ENCODE measurements at regions not wholly inside any gene's neighbourhood (a gene's known extent, or its start where the extent isn't known, plus 50 kb on each side); places are given as distances from the start of the nearest gene placed in this dataset.

DNA sequence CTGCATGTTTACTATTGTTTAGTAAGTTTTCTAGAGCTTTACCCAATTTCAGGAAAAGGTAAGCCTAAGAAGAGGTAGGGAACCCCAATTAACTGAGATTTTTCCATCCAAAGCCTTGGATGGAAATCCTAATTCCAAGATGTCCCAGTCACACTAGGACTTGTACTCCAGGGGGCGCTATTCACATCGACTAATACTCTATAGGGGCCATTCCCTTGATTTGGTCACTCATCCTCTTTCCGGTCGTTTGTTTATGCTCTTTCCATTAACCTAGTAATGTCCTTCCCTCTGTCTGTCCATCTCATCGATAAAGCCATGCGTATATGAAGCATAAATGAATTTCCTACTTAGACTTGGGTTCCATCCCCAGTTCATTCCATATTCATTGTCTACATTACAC is 80.8 kb upstream of the FUCA2 start:
- FAIRE-seq: no peak

DNA sequence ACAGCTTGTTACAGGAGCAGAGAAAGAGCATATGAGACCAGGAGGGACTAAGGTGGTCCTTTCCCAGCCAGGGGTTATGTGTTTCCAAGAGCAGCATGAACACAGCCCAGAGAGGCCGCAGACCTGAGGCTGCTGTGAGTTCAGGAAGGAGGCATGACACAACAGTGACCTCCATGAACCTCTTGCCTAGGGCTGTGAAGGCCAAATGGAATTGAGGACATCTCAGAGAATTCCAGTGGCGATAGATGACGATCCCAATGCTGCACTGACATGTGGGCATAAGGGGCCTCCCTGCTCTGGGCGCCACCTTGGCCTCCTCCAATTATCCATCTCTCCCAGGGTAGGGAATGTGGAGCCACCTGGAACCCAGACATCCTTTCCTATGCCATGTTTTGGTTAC is 79.9 kb upstream of the FUCA2 start:
- FAIRE-seq: no peak

DNA sequence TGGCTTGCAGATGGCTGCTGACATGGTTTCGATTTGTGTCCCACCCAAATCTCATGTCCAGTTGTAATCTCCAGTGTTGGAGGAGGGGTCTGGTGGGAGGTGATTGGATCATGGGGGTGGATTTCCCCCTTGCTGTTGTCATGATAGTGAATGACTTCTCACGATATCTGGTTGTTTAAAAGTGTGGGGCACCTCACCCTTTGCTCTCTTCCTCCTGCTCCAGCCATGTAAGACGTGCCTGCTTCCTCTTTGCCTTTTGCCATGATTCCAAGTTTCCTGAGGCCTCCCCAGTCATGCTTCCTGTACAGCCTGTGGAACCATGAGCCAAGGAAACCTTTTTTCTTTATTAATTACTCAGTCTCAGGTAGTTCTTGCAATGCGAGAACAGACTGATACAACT is 77.6 kb upstream of the FUCA2 start:
- no peak for FAIRE-seq

DNA sequence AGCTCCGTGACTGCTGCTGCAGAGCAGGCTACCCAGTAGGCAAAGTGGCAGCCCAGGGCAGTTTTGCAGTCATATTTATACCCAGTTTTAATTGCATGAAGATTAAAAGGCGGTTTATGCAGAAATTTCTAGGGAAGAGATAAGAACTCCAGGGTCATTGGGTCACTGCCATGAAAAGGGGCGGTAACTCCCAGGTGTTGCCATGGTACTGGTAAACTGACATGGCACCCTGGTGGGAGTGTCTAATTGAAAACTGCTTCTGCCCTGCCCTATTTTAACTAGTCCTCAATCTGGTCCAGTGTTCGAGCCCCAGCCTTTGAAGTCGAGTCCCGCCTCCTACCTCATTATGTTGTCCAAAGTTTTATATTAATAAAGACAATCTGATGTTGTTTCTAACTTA is 75.0 kb upstream of the FUCA2 start:
- no peak for FAIRE-seq

DNA sequence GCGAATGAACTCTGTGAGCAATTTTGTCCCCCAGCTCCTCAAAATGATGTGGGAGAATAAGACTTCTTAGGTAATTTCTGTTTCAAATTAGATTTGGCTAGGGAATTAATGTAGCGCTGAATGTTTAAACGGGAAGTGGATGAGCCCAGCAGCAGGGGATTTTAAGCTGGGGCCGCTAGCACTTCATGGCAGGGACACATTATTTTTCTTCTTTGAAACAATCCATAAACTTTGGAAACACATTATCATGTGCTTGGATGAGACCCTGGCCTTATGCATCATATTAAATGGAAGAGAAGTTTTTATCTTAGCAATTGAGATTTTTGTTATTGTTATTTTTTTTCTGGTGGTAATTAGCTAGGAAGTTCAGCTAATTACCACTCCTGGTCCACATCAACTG is 74.2 kb upstream of the FUCA2 start:
- FAIRE-seq: no peak

DNA sequence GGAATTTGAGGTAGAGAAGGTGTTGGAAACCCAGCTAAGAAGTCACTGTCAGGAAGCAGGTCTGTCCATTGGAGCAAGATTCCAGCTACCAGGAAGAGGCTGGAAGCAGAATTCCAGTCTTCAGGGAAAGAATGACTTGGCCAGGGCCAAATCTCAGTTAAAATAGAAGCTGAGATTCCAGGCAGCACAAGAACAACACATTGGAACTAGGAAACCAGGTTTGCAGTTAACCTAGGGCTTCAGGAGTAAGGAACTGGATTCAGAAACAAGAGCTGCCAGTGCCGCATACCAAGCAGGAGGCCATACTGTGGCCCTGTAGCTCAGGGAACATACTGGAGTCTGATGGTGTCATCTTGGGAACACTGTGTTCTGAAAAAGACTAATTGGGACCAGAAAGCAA is 73.7 kb upstream of the FUCA2 start:
- FAIRE-seq: no peak

DNA sequence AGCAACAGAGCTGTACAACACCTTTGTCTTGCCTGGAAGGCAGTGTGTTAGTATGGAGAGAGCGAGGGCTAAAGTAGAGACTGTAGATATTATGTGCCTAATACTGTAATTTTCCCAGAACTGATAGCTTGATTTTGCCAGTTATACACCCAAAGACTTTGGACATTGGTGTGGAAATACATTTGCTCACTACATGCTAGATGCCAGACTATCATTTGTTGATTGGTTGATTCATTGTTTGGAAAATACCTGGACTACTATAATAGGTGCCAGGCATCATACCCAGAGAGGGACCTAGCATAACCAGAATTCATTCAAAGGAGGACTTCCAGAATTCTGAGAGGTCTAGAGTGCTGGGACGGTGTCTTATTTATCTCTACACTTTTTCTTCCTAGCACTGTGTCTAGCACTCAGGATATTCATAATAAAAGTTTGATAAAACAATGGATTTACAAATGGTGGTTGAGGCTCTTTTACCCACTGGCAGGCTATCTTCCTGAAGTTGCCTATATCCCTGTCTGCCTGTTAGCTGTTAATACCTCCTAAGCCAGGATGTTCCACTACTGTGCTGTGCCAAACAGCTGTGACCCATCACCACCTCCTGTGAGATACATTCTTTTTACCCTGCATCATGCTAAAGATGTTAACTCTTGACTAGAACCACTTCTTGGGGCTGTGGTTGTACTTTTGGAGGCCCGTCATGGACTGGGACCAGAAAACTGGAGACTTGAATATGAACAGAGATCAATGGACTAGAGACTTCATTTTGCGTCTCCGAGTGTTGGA is 72.2 kb upstream of the FUCA2 start:
- FAIRE-seq: no peak

DNA sequence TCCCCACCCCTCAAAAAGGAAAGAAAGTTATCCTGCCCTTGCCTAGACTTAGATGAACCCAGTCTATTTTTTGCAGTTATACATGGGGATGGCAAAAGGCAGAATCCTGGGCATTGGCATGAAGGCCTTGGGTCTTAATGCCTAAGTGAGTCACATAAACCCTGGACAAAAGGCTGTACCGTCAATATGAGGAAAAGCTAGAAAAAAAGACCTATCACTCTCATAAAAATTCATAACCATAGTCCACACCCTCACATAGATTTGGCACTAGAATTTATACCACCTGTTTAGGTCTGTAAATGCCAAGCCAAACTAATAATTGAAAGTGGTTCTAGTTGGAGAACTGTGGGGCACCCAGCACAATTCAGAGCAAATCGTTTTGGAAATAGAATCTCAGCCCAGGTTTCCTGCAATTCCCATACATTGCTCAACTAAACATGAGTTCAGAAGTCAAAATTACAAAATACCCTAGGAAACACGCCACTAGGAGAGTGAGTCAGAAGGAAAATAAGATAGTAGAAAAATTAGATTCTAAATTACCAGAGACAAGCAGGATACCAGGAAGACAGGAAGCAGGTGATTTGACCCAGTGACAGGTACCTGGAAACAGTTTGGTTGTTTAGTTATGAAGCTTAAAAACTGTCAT is 70.4 kb upstream of the FUCA2 start:
- FAIRE-seq: no peak

DNA sequence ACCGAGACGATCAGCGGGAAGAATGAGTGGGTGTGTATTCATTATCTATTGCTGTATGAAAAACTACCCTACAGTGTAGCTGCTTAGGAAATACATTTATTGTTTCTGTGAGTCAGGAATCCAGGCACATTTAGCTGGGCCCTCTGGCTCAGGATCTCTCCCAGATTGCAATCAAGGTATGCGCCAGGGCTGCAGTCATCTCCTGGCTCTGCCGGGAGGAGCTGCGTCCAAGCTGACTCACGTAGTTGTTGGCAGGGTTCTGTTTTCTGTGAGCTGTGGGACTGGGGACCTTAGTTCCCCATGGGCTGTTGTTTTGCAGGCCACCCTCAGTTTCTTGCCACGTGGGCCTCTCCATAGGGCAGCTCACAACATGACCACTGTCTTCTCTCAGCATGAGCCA is 68.2 kb upstream of the FUCA2 start:
- no peak for FAIRE-seq

DNA sequence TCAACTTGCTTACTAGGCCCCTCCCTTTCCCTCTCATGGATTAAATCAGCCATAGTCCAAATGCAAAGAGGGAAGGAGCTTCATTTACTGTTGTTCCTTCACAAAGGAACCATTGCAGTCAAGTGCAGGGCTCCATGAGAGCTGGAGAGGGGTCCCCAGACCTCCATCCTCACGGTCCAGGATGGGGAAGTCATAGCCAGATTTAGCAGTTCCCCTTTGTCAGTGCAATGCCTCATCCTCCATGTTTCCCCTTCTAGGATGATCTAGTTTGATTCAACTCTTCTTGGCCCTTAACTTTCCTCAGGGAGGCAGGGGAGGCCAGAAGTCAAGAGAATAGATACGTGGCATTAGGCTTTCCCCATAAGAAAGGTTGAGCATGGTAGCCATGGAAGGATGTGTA is 66.5 kb upstream of the FUCA2 start:
- no peak for FAIRE-seq

DNA sequence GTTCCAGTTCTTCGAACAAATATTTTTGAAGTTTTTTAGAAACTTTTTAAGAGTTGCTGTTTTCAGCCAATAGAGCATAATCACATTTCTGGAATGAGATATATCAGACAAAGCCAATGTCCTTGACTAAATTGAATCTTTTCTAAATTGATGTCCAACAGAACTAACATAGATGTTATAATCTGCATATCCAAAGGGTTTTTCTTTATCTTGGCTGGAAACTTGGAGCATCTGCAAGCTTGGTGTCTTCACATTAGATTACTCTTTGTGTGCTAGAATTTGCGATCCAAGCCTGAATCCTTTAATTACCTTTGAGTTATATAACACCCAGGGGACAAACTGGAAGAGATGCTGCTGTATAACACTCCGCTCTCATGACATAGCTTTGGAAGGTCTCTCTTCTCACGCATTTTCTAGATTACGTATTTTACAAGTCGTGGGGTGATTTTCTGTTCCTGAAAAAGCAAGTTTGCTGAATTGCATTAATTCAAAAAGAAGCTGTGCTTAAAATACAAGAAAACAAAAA is 64.4 kb upstream of the FUCA2 start:
- FAIRE-seq: no peak

DNA sequence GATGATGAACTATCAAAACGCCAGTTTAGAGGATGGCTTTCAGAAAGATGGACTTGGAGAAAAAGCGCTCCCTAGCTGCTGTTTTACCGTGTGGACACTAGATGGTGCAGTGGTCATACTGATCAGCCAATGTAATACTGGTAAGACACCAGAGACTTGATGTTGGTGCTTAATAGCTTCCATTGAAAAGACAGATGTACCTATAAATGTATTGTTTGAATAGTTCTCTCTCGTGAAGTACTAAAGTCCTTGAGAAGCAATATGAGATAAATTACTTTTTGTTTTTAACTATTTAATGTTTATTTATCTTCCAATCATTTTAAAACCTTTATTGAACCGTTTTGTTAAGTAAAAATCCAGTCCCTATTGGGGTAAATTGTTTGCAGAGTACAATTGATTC is 63.9 kb upstream of the FUCA2 start:
- FAIRE-seq: peak; percentile 97

DNA sequence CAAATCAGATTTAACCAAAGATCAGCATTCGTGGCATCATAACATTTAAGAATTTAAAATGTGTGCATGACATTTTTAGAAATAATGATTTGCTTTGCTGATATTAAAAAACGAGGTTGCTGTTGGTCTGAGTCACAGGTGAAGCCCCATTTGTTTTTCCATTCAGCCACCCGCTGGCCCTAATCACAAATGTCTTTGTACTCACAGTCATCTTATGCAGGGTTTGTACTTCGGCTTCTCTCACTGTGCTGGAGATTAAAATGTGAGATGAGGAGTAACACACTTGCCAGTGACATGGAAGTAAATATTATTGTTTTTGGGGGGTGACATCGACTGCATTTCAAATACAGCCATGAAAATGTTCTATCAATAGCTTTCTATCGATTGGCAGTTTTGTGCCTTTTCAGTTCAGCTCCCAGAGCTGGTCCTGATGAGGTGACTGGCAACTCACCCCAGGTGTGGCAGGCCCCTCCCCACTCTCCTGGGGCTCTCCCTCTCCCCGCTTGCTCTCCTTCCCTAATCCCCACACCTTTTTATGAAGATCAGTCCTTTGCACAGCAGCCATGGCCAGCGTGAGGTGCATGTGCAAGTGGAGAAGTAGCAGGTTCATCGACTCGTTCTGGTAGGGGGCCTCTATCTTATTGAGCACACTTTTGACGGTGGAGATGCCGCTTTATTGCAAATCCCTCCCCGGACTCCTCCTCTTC is 58.8 kb upstream of the FUCA2 start:
- no peak for FAIRE-seq

DNA sequence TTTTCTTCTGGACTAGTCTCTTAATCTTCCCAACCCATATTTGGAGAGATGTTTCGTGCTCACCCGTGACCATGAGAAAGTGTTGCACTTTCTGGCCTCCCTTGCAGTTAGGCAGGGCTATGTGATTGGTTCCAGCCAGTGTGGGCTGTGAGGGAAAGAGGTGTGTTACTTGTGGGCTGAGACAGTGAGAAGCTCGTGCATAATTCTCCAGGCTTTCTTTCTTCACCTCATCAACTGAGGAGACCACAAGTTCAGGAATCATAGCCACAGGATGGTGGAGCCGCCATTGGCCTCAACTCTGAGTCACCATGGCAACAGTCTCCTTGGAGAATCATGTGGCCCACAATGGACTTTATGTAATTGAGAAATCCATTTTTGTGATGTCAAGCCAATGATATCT is 57.5 kb upstream of the FUCA2 start:
- FAIRE-seq: no peak

DNA sequence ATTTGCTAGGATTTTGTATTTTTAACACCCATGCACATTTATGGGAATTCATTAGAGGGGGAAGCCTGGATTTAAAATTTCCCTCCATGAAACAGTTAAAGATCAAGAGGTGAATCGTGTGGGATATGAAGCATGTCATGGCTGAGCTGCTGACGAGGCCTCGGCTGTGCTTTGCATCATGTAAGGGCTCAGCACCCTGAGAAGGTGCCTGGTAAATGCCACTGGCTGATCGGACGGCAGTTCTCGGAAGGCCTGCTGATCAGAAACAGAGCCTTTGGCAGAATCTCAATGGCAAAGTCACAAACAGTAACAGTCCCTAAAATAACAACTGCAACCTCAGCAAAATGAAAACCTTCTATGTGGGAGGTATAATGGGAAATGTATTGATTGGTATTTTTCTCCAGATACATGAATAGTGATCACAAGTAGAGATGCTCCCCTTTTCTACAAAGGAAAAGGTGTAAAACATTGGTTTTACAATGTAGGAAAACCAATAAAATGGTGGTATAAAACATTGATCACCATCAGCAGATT is 53.0 kb upstream of the FUCA2 start:
- FAIRE-seq: no peak

DNA sequence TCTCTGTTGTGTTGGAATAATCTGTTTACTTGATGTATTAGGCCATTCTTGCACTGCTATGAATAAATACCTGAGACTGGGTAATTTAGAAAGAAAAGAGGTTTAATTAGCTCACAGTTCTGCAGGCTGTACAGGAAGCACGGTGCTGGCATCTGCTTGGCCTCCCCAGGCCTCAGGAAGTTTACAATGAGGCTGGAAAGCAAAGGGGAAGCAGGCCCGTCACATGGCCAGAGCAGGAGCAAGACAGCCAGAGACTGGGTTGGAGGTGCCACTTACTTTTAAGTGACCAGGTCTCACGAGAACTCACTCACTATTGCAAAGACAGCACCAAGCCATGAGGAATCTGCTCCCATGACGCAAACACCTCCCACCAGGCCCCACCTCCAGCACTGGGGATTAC is 50.6 kb upstream of the FUCA2 start:
- FAIRE-seq: no peak
